B cell (primary cell): ENCODE measurements at regions not wholly inside any gene's neighbourhood (a gene's known extent, or its start where the extent isn't known, plus 50 kb on each side); places are given as distances from the start of the nearest gene placed in this dataset.
A peak's percentile ranks its signal among the peaks of the same experiment; 100 is the strongest.

Experiments used
- ATAC-seq: fragments of 200-7000 bp; cut with Tn5 transposase; one replicate; pipeline ENCODE4 v1.10.0; 2021; ENCODE audit warnings: low read depth, mild to moderate bottlenecking, moderate number of reproducible peaks, moderate library complexity
- CTCF ChIA-PET: fragments of 350-600 bp; sonication (Branson Sonifier 250); formaldehyde crosslinking; loops from one replicate; lab custom pipeline; 2021; ENCODE audit warnings: antibody characterized with exemption, inconsistent platforms; lab: Charles Lee
- POLR2A ChIA-PET: fragments of 350-600 bp; sonication (Branson Sonifier 250); formaldehyde crosslinking; loops from one replicate; lab custom pipeline; 2021; ENCODE audit warnings: antibody characterized with exemption; lab: Charles Lee
- DNase-seq: peaks from one replicate; pipeline ENCODE4 v3.0.0; 2013
- H2AFZ ChIP-seq: 2 replicates; pipeline ENCODE4 v1.6.1; 2012; ENCODE audit warnings: mild to moderate bottlenecking, low read depth, low read length; ENCODE audit not compliant: insufficient read depth, poor library complexity, severe bottlenecking
- H3K27ac ChIP-seq, 2 donors: 1 replicate in 1 of 2; 2 replicates in 1 of 2; pipeline ENCODE4 v1.5.1; 2012 to 2013; ENCODE audit warnings: low read length in 2 of 2, mild to moderate bottlenecking in 2 of 2, moderate library complexity in 1 of 2
- H3K27me3 ChIP-seq, 4 experiments: fragments of 200-600 bp in 1 of 4; sonication (generic) in 1 of 4; replicated peaks in 1 of 4; 1 replicate in 2 of 4; 2 replicates in 2 of 4; pipeline versions ENCODE4 v1.6.1 to v1.7.0; 2013 to 2016; ENCODE audit warnings: low read length in 3 of 4, mild to moderate bottlenecking in 2 of 4, mixed read lengths in 1 of 4, moderate library complexity in 1 of 4; ENCODE audit not compliant: insufficient read depth in 4 of 4, control insufficient read depth in 3 of 4; ENCODE audit errors: control extremely low read depth in 1 of 4
- H3K36me3 ChIP-seq, 2 experiments: replicated peaks in 1 of 2; 1 replicate in 1 of 2; 2 replicates in 1 of 2; pipeline versions ENCODE4 v1.6.1 to v1.7.1; 2013; ENCODE audit warnings: low read length in 1 of 2; ENCODE audit not compliant: insufficient read depth in 2 of 2, control insufficient read depth in 1 of 2; ENCODE audit errors: control extremely low read depth in 1 of 2, extremely low read depth in 1 of 2
- H3K4me1 ChIP-seq, 2 donors: fragments of 200-600 bp in 1 of 2; sonication (generic) in 1 of 2; 1 replicate in 1 of 2; 2 replicates in 1 of 2; pipeline versions ENCODE4 v1.5.1 to v1.6.1; 2013 to 2017; ENCODE audit warnings: low read length in 2 of 2; ENCODE audit not compliant: control insufficient read depth in 2 of 2, insufficient read depth in 2 of 2
- H3K4me2 ChIP-seq: replicated peaks from 2 replicates; pipeline ENCODE3; 2012; ENCODE audit warnings: mild to moderate bottlenecking, low read depth, low read length; ENCODE audit not compliant: poor library complexity, severe bottlenecking
- H3K4me3 ChIP-seq, 5 experiments: fragments of 200-600 bp in 1 of 5; sonication (generic) in 1 of 5; 1 replicate in 3 of 5; 2 replicates in 2 of 5; pipeline versions ENCODE4 v1.5.1 to v1.7.0; 2011 to 2016; ENCODE audit warnings: low read length in 4 of 5, mild to moderate bottlenecking in 4 of 5, low read depth in 2 of 5, control low read depth in 1 of 5, moderate library complexity in 1 of 5; ENCODE audit not compliant: insufficient read depth in 1 of 5; ENCODE audit errors: control extremely low read depth in 1 of 5, extremely low read depth in 1 of 5
- H3K79me2 ChIP-seq: fragments of 200-600 bp; sonication (generic); one replicate; pipeline ENCODE4 v1.6.0; 2016; ENCODE audit warnings: low read length; ENCODE audit not compliant: control insufficient read depth, insufficient read depth
- H3K9ac ChIP-seq: fragments of 200-600 bp; sonication (generic); 2 replicates; pipeline ENCODE4 v1.6.1; 2017; ENCODE audit warnings: mild to moderate bottlenecking, low read length, moderate library complexity
- H3K9me3 ChIP-seq, 3 donors: one replicate each; pipeline versions ENCODE4 v1.6.1 to v1.7.1; 2013; ENCODE audit warnings: low read length in 2 of 3; ENCODE audit not compliant: control insufficient read depth in 2 of 3, insufficient read depth in 1 of 3; ENCODE audit errors: control extremely low read depth in 1 of 3
- H4K20me1 ChIP-seq: 2 replicates; pipeline ENCODE4 v1.6.0; 2012; ENCODE audit warnings: mild to moderate bottlenecking, low read length; ENCODE audit not compliant: insufficient read depth, control insufficient read depth, poor library complexity, severe bottlenecking
- H3K27ac Mint-ChIP-seq: one replicate; pipeline ENCODE4 v1.8.0; 2021; ENCODE audit warnings: mixed read lengths
- H3K27me3 Mint-ChIP-seq: one replicate; pipeline ENCODE4 v1.8.0; 2021; ENCODE audit warnings: mixed read lengths
- H3K4me1 Mint-ChIP-seq: one replicate; pipeline ENCODE4 v1.8.0; 2021; ENCODE audit warnings: mixed read lengths
- H3K4me3 Mint-ChIP-seq: one replicate; pipeline ENCODE4 v1.8.0; 2021; ENCODE audit warnings: mixed read lengths
- H3K9me3 Mint-ChIP-seq: one replicate; pipeline ENCODE4 v1.8.0; 2022; ENCODE audit warnings: mixed read lengths; ENCODE audit not compliant: insufficient read depth
- EZH2 ChIP-seq: IDR thresholded peaks from 2 replicates; pipeline ENCODE4 v1.6.1; 2012; ENCODE audit warnings: borderline replicate concordance, low read depth, mild to moderate bottlenecking, moderate library complexity, low read length; ENCODE audit not compliant: insufficient read depth, poor library complexity, severe bottlenecking
- WGBS: methylation state at CpG from one replicate; pipeline ENCODE4 v1.1.5; 2013; ENCODE audit warnings: missing lambda C conversion rate; ENCODE audit not compliant: insufficient coverage; 5-methylcytosine and 5-hydroxymethylcytosine counted together
- intact Hi-C: fragments of 100-400 bp; cut with micrococcal nuclease; formaldehyde crosslinking; loops from one replicate; pipeline ENCODE4 v1.10.0; 2022
- TF ChIP-seq, protein P1 (sequence below): fragments of 200-600 bp; IDR thresholded peaks from one replicate; pipeline ENCODE4 v1.8.0; 2022; ENCODE audit warnings: antibody characterized with exemption, mild to moderate bottlenecking

DNA sequence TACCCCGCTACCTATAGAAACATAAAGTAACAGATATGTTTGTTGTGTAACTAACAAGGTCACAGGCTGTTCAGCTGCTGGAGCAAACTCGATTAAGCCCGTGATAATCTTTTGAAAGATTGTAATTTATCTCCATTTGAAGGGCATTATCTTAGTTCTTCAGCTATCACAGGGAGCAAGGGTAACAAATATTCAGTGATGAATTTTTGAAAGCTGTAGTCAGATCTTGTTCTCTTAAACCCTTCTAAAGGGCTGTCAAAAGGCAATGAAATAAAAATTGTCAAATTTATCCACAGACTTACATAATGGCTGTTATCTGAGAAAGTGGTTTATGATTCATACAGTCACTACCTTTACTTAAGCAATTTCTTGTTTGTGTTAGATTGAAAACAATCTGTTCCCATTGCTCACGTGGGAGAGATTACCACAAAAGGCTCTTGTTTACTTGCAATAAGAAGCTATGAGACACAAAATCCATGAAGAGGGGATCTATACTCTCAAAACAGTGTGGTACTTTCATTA is 78.3 kb upstream of the ZNF608 start:
- DNase-seq: no peak
- peak overlapping the region in 1 of 2 donors; percentile 56 for H3K27ac ChIP-seq
- peaks cover 16 to 19% of the 10 kb centered on the region in 2 donors for H3K4me1 ChIP-seq
- CTCF ChIA-PET: interaction anchor here (0.6 kb wide), 1 partner anchor 1779 kb away, joined by 3 read pairs; no protein-coding TSS in a partner anchor
- H3K4me2 ChIP-seq: peak overlapping the region; percentile 35
- H3K27me3 ChIP-seq: no peaks in the 10 kb centered on the region
- no peak overlapping the region for H3K4me3 ChIP-seq
- no peaks in the 10 kb centered on the region for H3K9me3 Mint-ChIP-seq
- intact Hi-C loops: loop anchor here (1.0 to 2.0 kb wide), 3 partner anchors 14 to 182 kb away; no protein-coding TSS in a partner anchor
- WGBS: 80% methylated on average over 2 of the region's 4 CpGs
- POLR2A ChIA-PET: no interaction called here
- H3K4me3 Mint-ChIP-seq: no peak overlapping the region
- H3K9me3 ChIP-seq: no peaks in the 10 kb centered on the region
- H4K20me1 ChIP-seq: no peaks in the 10 kb centered on the region
- peak overlapping the region; percentile 51 for H3K27ac Mint-ChIP-seq
- no peak for ATAC-seq
- no peaks in the 10 kb centered on the region for H3K27me3 Mint-ChIP-seq
- peaks cover 18% of the 10 kb centered on the region for H3K4me1 Mint-ChIP-seq
- no peaks in the 10 kb centered on the region for H3K79me2 ChIP-seq
- no peaks in the 10 kb centered on the region for H3K36me3 ChIP-seq
- H2AFZ ChIP-seq: no peak overlapping the region
- no peak for TF ChIP-seq EZH2
- TF ChIP-seq, protein P1, sequence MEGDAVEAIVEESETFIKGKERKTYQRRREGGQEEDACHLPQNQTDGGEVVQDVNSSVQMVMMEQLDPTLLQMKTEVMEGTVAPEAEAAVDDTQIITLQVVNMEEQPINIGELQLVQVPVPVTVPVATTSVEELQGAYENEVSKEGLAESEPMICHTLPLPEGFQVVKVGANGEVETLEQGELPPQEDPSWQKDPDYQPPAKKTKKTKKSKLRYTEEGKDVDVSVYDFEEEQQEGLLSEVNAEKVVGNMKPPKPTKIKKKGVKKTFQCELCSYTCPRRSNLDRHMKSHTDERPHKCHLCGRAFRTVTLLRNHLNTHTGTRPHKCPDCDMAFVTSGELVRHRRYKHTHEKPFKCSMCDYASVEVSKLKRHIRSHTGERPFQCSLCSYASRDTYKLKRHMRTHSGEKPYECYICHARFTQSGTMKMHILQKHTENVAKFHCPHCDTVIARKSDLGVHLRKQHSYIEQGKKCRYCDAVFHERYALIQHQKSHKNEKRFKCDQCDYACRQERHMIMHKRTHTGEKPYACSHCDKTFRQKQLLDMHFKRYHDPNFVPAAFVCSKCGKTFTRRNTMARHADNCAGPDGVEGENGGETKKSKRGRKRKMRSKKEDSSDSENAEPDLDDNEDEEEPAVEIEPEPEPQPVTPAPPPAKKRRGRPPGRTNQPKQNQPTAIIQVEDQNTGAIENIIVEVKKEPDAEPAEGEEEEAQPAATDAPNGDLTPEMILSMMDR: no peak
- H3K9ac ChIP-seq: no peak overlapping the region

DNA sequence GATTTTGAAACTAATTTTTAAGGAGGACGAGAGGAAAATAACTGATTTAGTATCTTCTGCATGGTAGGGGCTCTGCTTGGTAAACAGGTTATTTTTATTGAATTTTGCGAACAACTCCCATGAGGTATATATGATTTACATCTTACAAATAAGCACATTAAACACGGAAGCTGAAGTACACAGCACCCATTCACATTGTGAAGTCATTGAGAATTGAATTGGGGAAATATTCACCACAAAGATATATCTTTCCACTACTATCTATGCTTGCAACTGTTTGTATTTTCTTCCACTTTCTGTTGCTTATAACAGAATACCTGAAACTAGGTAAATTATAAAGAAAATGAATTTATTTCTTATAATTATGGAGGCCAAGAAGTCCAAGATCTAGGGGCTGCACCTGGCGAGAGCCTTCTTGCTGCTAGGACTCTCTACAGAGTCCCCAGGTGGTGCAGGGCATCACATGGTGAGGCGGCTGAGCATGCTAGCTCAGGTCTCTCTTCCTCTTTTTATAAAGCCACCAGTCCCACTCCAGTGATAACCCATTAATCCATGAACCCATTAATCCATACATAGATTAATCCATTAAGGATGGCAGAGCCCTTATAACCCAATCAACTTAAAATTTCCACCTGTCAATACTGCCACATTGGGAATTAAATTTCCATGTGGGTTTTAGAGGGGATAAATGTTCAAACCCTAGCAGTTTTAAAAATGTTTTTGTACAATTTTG is 79.0 kb upstream of the ZNF608 start:
- Histone ChIP-seq H4K20me1 (no peaks in the 10 kb centered on the region), H3K9ac (no peak overlapping the region), H3K79me2 (no peaks in the 10 kb centered on the region), H3K4me1 (peaks cover 16 to 19% of the 10 kb centered on the region in 2 donors), H3K27me3 (no peaks in the 10 kb centered on the region), H3K36me3 (no peaks in the 10 kb centered on the region), H2AFZ (no peak overlapping the region), H3K4me2 (peak overlapping the region; percentile 35), H3K9me3 (no peaks in the 10 kb centered on the region), H3K27ac (peak overlapping the region in 1 of 2 donors; percentile 56), H3K4me3 (no peak overlapping the region)
- POLR2A ChIA-PET: no interaction called here
- CTCF ChIA-PET: interaction anchor here (0.6 kb wide), 1 partner anchor 1778 kb away, joined by 3 read pairs; no protein-coding TSS in a partner anchor
- DNase-seq: peak; percentile 84
- peaks cover 19% of the 10 kb centered on the region for H3K4me1 Mint-ChIP-seq
- no peaks in the 10 kb centered on the region for H3K9me3 Mint-ChIP-seq
- H3K4me3 Mint-ChIP-seq: no peak overlapping the region
- peak; percentile 86 for ATAC-seq
- H3K27me3 Mint-ChIP-seq: no peaks in the 10 kb centered on the region
- intact Hi-C loops: loop anchor here (1.0 to 2.0 kb wide), 3 partner anchors 15 to 181 kb away; no protein-coding TSS in a partner anchor
- H3K27ac Mint-ChIP-seq: peak overlapping the region; percentile 51
- 30% methylated on average over 2 of the region's 5 CpGs for WGBS
- no peak for TF ChIP-seq EZH2
- TF ChIP-seq, protein P1: no peak
